Endothelial cell of umbilical vein (primary cell): ENCODE measurements at regions not wholly inside any gene's neighbourhood (a gene's known extent, or its start where the extent isn't known, plus 50 kb on each side); places are given as distances from the start of the nearest gene placed in this dataset.

Experiments used
- CTCF ChIP-seq, 2 donors: IDR thresholded peaks; 1 replicate in 1 of 2; 2 replicates in 1 of 2; pipeline ENCODE4 v1.5.1; 2011; ENCODE audit warnings: low read length in 2 of 2, mild to moderate bottlenecking in 2 of 2, moderate library complexity in 2 of 2, control low read depth in 1 of 2, inconsistent platforms in 1 of 2, low read depth in 1 of 2; ENCODE audit not compliant: insufficient read depth in 1 of 2; ENCODE audit errors: extremely low read depth in 1 of 2
- EZH2 ChIP-seq: IDR thresholded peaks from 2 replicates; pipeline ENCODE4 v1.6.1; 2012; ENCODE audit warnings: borderline replicate concordance, low read depth, mild to moderate bottlenecking, moderate library complexity, low read length, inconsistent platforms; ENCODE audit not compliant: severe bottlenecking
- FOS ChIP-seq: IDR thresholded peaks from 2 replicates; pipeline ENCODE4 v1.6.1; 2011; ENCODE audit warnings: mild to moderate bottlenecking, low read length, moderate library complexity, borderline replicate concordance; ENCODE audit not compliant: insufficient read depth
- GATA2 ChIP-seq: IDR thresholded peaks from 2 replicates; pipeline ENCODE4 v1.7.0; 2011; ENCODE audit warnings: low read depth, mild to moderate bottlenecking, moderate library complexity, mixed read lengths, low read length; ENCODE audit not compliant: insufficient read length, insufficient read depth
- JUN ChIP-seq: IDR thresholded peaks from 2 replicates; pipeline ENCODE4 v1.6.1; 2011; ENCODE audit warnings: borderline replicate concordance, low read depth; ENCODE audit not compliant: insufficient read length, insufficient read depth
- MAX ChIP-seq: IDR thresholded peaks from 2 replicates; pipeline ENCODE4 v1.6.1; 2011; ENCODE audit not compliant: insufficient read depth, insufficient read length
- MYC ChIP-seq: IDR thresholded peaks from one replicate; pipeline ENCODE4 v1.6.1; 2011; ENCODE audit warnings: mild to moderate bottlenecking, low read depth, low read length
- POLR2A ChIP-seq: IDR thresholded peaks from 2 replicates; pipeline ENCODE4 v1.6.1; 2012; ENCODE audit warnings: low read depth, mild to moderate bottlenecking, control low read depth, low read length
- POLR2AphosphoS5 ChIP-seq: IDR thresholded peaks from 2 replicates; pipeline ENCODE4 v1.6.1; 2012; ENCODE audit warnings: low read depth, mild to moderate bottlenecking, control low read depth, low read length, moderate library complexity; ENCODE audit not compliant: insufficient read depth

- no peak for TF ChIP-seq MAX
- no peak for TF ChIP-seq POLR2A
- TF ChIP-seq CTCF (IDR thresholded peaks at IDR 0.05; ENCODE audit: extremely low read depth in 1 of 2, insufficient read depth in 1 of 2, low read depth in 1 of 2, low read length in 2 of 2) = no peak
- no peak for TF ChIP-seq FOS
- TF ChIP-seq EZH2 = no peak
- TF ChIP-seq POLR2AphosphoS5 = no peak
- no peak for TF ChIP-seq MYC
- no peak for TF ChIP-seq JUN
- no peak for TF ChIP-seq GATA2
Observed at GRCh38 chr12:17322090-17322489, 716.1 kb upstream of the LMO3 start.
